GM23248 (cell line): ENCODE measurements at regions not wholly inside any gene's neighbourhood (a gene's known extent, or its start where the extent isn't known, plus 50 kb on each side); places are given as distances from the start of the nearest gene placed in this dataset.

Source experiments
- EZH2 ChIP-seq: fragments of 200-600 bp; sonication (generic); IDR thresholded peaks from 2 replicates; pipeline ENCODE4 v1.6.1; 2018; ENCODE audit warnings: antibody characterized with exemption, mild to moderate bottlenecking; ENCODE audit not compliant: insufficient read depth, poor library complexity, severe bottlenecking
- EZH2phosphoT487 ChIP-seq: fragments of 200-600 bp; sonication (generic); IDR thresholded peaks from 2 replicates; pipeline ENCODE4 v1.6.1; 2018; ENCODE audit warnings: antibody characterized with exemption, moderate library complexity, mild to moderate bottlenecking, low read depth; ENCODE audit not compliant: insufficient read depth

DNA sequence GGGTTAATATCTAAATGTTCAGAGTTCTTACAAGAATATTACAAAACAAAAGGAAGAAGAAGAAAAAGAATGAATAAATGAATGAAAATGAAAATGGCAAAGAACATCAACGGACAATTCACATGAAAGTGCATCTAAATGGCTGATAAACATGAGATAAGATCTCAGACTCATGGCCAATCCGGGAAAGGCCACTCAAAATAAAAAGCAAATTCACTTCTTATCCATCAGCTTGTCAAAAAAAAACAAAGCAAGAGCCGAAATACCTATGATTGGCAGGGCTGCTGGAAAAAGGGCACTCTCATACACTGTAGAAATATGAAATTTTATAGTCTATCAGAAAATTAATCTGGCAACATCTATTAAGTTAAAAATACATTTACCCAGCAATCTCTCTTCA lies 103.6 kb upstream of the EDEM3 start:
- TF ChIP-seq EZH2 (no peak), EZH2phosphoT487 (no peak)
